Kidney epithelial cell (primary cell): ENCODE measurements at regions not wholly inside any gene's neighbourhood (a gene's known extent, or its start where the extent isn't known, plus 50 kb on each side); places are given as distances from the start of the nearest gene placed in this dataset.

Source experiments
- DNase-seq: peaks from one replicate; pipeline ENCODE4 v3.0.0-alpha.2; 2010; ENCODE audit warnings: low read depth
- H3K27me3 ChIP-seq: 2 replicates; pipeline ENCODE4 v1.6.0; 2011; ENCODE audit warnings: low read length; ENCODE audit not compliant: control insufficient read depth, insufficient read depth
- H3K36me3 ChIP-seq: 2 replicates; pipeline ENCODE4 v1.5.1; 2011; ENCODE audit warnings: low read length; ENCODE audit not compliant: control insufficient read depth, insufficient read depth
- H3K4me3 ChIP-seq: 2 replicates; pipeline ENCODE4 v1.5.1; 2011; ENCODE audit warnings: low read depth, mild to moderate bottlenecking, control low read depth, low read length
- CTCF ChIP-seq: IDR thresholded peaks from 2 replicates; pipeline ENCODE4 v1.5.1; 2011; ENCODE audit warnings: mild to moderate bottlenecking, moderate library complexity, low read length, control low read depth, inconsistent platforms; ENCODE audit not compliant: insufficient read depth, poor library complexity, severe bottlenecking

DNA sequence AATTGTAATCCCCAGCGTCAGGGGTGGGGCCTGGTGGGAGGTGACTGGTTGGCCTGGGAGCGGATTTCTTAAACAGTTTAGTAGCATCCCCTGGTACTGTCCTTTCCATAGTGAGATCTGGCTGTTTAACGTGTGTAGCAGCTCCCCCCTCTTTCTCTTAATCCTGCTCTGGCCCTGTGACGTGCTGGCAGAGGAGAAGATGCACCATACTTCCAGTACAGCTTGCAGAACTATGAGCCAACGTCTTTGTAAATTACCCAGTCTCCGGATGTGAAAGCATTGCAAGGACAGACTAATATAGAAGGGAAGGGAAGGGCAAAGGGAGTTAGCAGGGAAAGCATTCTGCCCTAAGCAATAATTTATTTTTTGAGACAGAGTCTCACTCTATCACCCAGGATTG, 83.9 kb downstream of the RMI2 start:
- no peaks in the 10 kb centered on the region for H3K36me3 ChIP-seq
- no peaks in the 10 kb centered on the region for H3K27me3 ChIP-seq
- H3K4me3 ChIP-seq, result no peak overlapping the region
- no peak for TF ChIP-seq CTCF
- DNase-seq, result no peak

- DNase-seq, result no peak
- Histone ChIP-seq H3K27me3 (no peaks in the 10 kb centered on the region), H3K36me3 (no peaks in the 10 kb centered on the region), H3K4me3 (no peak overlapping the region)
- TF ChIP-seq CTCF, result no peak
Measured at GRCh38 chr16:11429823-11430222, 84.6 kb downstream of the RMI2 start.

DNA sequence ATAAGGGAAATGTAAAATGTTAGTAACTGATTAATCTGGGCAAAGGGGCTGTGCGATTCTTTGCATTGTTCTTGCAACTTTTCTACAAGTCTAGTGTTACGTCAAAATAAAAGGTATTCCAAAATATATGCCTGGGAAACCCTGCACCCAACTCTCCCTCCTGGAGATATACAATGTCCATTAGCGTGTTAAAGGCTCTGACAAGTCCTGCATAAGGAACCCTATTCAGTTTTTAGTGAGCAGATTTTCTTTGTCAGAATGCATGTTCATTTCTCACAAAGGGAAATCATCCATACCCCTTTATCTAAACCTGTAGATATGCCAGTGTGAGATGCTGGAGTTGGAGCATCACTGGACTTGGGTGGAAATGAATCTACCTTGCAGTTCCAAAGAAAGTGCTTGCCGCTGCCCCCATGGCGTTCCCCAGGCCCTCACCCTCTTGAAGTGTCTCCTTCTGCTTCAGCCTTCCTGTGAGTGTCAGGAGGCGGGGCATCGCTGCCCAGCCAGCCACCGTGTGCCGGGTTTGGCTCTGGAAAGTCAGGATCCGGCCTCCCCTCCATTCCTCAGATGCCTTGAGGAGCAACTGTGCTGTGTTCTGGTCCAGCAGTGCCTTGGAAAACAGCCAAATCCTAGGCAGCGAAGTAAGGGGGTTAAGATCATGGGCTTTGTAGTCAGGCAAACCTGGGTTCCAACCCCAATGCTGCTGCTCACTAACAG, 85.5 kb downstream of the RMI2 start:
- no peak for TF ChIP-seq CTCF
- peaks cover 4% of the 10 kb centered on the region for H3K27me3 ChIP-seq
- no peaks in the 10 kb centered on the region for H3K36me3 ChIP-seq
- DNase-seq, result no peak
- H3K4me3 ChIP-seq, result no peak overlapping the region

- DNase-seq, result no peak
- Histone ChIP-seq H3K36me3 (no peaks in the 10 kb centered on the region), H3K27me3 (peaks cover 6% of the 10 kb centered on the region), H3K4me3 (no peak overlapping the region)
- no peak for TF ChIP-seq CTCF
Measured at GRCh38 chr16:11431915-11432465, 86.7 kb downstream of the RMI2 start.

DNA sequence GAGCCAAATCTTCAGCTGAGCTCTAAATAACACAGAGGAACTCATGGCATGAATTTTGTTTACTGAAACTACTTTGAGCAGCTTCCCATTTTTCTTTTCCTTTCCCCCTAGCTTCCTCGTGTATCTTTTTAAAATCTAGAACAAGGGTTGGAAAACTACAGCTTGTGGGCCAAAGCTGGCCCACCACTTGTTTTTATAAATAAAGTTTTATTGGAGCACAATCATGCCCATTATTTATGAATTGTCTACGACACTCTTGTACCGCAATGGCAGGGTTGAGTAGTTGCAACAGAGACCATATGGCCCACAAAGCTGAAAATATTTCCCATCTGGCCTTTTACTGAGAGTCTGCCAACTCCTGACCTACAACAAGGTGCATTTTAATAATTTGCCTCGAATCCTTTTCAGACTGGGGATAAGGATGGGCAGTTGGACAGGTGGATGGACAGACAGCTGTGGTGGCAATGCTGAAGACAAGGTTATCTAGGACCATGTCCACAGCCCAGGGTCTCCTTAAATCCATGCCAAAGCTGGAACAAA, 87.7 kb downstream of the RMI2 start:
- no peak overlapping the region for H3K4me3 ChIP-seq
- no peak for TF ChIP-seq CTCF
- H3K36me3 ChIP-seq, result no peaks in the 10 kb centered on the region
- peaks cover 6% of the 10 kb centered on the region for H3K27me3 ChIP-seq
- DNase-seq, result no peak
